Chondrocyte (in vitro differentiated cells): ENCODE measurements at regions not wholly inside any gene's neighbourhood (a gene's known extent, or its start where the extent isn't known, plus 50 kb on each side); places are given as distances from the start of the nearest gene placed in this dataset.
"Not testable (repeated sequence)": the region's sequence is repeated elsewhere in the genome, so short reads cannot be mapped to it uniquely, and the experiment has no call there.

Source experiments
- DNase-seq: peaks from one replicate; pipeline ENCODE4 v3.0.0; 2021; ENCODE audit warnings: mixed read lengths, low spot score
- H3K27ac Mint-ChIP-seq: one replicate; pipeline ENCODE4 v1.8.0; 2021; ENCODE audit warnings: mild to moderate bottlenecking, moderate library complexity, mixed read lengths; ENCODE audit not compliant: unreplicated experiment
- H3K27me3 Mint-ChIP-seq: 2 replicates; pipeline ENCODE4 v1.8.0; 2021; ENCODE audit warnings: low read depth, mixed read lengths
- H3K36me3 Mint-ChIP-seq: 2 replicates; pipeline ENCODE4 v1.8.0; 2021; ENCODE audit warnings: low read depth, mixed read lengths
- H3K4me1 Mint-ChIP-seq: 2 replicates; pipeline ENCODE4 v1.8.0; 2021; ENCODE audit warnings: low read depth, mild to moderate bottlenecking, mixed read lengths
- H3K4me3 Mint-ChIP-seq: one replicate; pipeline ENCODE4 v1.8.0; 2021; ENCODE audit warnings: mild to moderate bottlenecking, moderate library complexity, mixed read lengths; ENCODE audit not compliant: unreplicated experiment
- H3K9me3 Mint-ChIP-seq: 2 replicates; pipeline ENCODE4 v1.8.0; 2021; ENCODE audit warnings: low read depth, mixed read lengths
- CTCF ChIP-seq: fragments of 200-600 bp; sonication (generic); IDR thresholded peaks from 2 replicates; pipeline ENCODE4 v1.5.0; 2021; ENCODE audit warnings: antibody characterized with exemption, mild to moderate bottlenecking, moderate library complexity

GRCh38 chr1:165109013-165109412 is 247.5 kb downstream of the LMX1A start:
- no peak for DNase-seq
- H3K4me3 Mint-ChIP-seq: no peak overlapping the region
- no peaks in the 10 kb centered on the region for H3K4me1 Mint-ChIP-seq
- no peak overlapping the region for H3K27ac Mint-ChIP-seq
- peaks cover 7% of the 10 kb centered on the region for H3K27me3 Mint-ChIP-seq
- no peak for TF ChIP-seq CTCF
- H3K9me3 Mint-ChIP-seq: peaks cover 16% of the 10 kb centered on the region
- H3K36me3 Mint-ChIP-seq: no peaks in the 10 kb centered on the region

- not testable (repeated sequence) for H3K36me3 Mint-ChIP-seq, H3K4me1 Mint-ChIP-seq, H3K27me3 Mint-ChIP-seq, DNase-seq, H3K27ac Mint-ChIP-seq, H3K4me3 Mint-ChIP-seq
- peaks cover 36% of the 10 kb centered on the region for H3K9me3 Mint-ChIP-seq
Measured at GRCh38 chr1:165092542-165093162, 263.9 kb downstream of the LMX1A start.

GRCh38 chr1:165080253-165080896 is 276.1 kb downstream of the LMX1A start:
- no peak for TF ChIP-seq CTCF
- Mint-ChIP-seq H3K36me3 (no peaks in the 10 kb centered on the region), H3K27me3 (peaks cover 4% of the 10 kb centered on the region), H3K27ac (no peak overlapping the region), H3K4me3 (no peak overlapping the region), H3K9me3 (peaks cover 3% of the 10 kb centered on the region), H3K4me1 (no peaks in the 10 kb centered on the region)
- no peak for DNase-seq

- DNase-seq: no peak
- Mint-ChIP-seq H3K27ac (no peak overlapping the region), H3K9me3 (peaks cover 3% of the 10 kb centered on the region), H3K4me3 (no peak overlapping the region), H3K4me1 (no peaks in the 10 kb centered on the region), H3K36me3 (no peaks in the 10 kb centered on the region), H3K27me3 (peaks cover 4% of the 10 kb centered on the region)
- no peak for TF ChIP-seq CTCF
Measured at GRCh38 chr1:165078391-165078790, 278.1 kb downstream of the LMX1A start.

GRCh38 chr1:165075725-165076370 is 280.7 kb downstream of the LMX1A start:
- Mint-ChIP-seq H3K9me3 (peaks cover 3% of the 10 kb centered on the region), H3K4me1 (no peaks in the 10 kb centered on the region), H3K27ac (no peak overlapping the region), H3K4me3 (no peak overlapping the region), H3K27me3 (peaks cover 9% of the 10 kb centered on the region), H3K36me3 (no peaks in the 10 kb centered on the region)
- DNase-seq: no peak
- TF ChIP-seq CTCF: peak; percentile 79
